ENCODE measurements at regions not wholly inside any gene's neighbourhood (a gene's known extent, or its start where the extent isn't known, plus 50 kb on each side); places are given as distances from the start of the nearest gene placed in this dataset.

DNA sequence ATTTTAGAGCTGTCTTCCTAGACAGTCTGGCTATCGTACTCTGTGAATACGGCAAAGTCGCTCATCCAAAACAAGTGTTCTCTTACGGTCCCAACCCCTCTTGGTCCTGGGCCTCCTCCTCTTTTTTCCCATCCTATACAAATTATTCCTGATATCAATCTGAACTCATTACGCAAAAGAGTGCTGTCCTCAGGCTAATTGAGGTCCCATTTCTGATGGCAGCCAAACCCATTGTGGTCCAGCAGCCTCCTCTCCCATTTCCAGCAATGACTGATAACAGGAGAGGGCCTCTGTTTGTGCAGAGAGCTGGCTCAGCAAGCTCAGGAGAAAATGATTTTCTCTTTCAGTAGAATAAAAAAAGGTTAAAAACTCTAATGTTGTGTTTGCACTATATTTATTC is 203.4 kb upstream of the GHITM start:
- TF ChIP-seq, protein P1, sequence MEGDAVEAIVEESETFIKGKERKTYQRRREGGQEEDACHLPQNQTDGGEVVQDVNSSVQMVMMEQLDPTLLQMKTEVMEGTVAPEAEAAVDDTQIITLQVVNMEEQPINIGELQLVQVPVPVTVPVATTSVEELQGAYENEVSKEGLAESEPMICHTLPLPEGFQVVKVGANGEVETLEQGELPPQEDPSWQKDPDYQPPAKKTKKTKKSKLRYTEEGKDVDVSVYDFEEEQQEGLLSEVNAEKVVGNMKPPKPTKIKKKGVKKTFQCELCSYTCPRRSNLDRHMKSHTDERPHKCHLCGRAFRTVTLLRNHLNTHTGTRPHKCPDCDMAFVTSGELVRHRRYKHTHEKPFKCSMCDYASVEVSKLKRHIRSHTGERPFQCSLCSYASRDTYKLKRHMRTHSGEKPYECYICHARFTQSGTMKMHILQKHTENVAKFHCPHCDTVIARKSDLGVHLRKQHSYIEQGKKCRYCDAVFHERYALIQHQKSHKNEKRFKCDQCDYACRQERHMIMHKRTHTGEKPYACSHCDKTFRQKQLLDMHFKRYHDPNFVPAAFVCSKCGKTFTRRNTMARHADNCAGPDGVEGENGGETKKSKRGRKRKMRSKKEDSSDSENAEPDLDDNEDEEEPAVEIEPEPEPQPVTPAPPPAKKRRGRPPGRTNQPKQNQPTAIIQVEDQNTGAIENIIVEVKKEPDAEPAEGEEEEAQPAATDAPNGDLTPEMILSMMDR (IDR thresholded peaks at IDR 0.05): no peak
- Histone ChIP-seq H3K36me3 (replicated peaks in 1 of 2; ENCODE audit: control insufficient read depth in 1 of 2, insufficient read depth in 2 of 2, low read length in 2 of 2) (no peaks in the 10 kb centered on the region), H4K20me1 (ENCODE audit: insufficient read depth, low read length) (no peaks in the 10 kb centered on the region), H3K4me3 (replicated peaks in 1 of 3; ENCODE audit: low read depth in 2 of 3, low read length in 3 of 3) (no peak overlapping the region), H3K27me3 (ENCODE audit: control insufficient read depth in 2 of 2, insufficient read depth in 2 of 2, low read length in 2 of 2) (no peaks in the 10 kb centered on the region), H3K27ac (ENCODE audit: low read depth in 1 of 2, low read length in 2 of 2) (no peak overlapping the region), H3K4me2 (replicated peaks; ENCODE audit: extremely low read depth, low read length, poor library complexity, severe bottlenecking) (no peak overlapping the region), H2AFZ (ENCODE audit: insufficient read depth, low read depth, low read length, poor library complexity, severe bottlenecking) (no peak overlapping the region), H3K4me1 (ENCODE audit: control insufficient read depth in 1 of 2, insufficient read depth in 2 of 2, low read length in 2 of 2) (no peaks in the 10 kb centered on the region), H3K9ac (ENCODE audit: insufficient read depth, low read length, poor library complexity, severe bottlenecking) (no peak overlapping the region), H3K79me2 (ENCODE audit: insufficient read depth, low read length) (no peaks in the 10 kb centered on the region), H3K9me3 (replicated peaks in 1 of 2; ENCODE audit: control insufficient read depth in 1 of 2, insufficient read depth in 1 of 2, low read length in 2 of 2) (no peaks in the 10 kb centered on the region)
- Mint-ChIP-seq H3K9me3 (peaks cover 0 to 4% (median 0%) of the 10 kb centered on the region in 7 donors), H3K4me3 (no peak overlapping the region), H3K4me1 (no peaks in the 10 kb centered on the region), H3K27me3 (ENCODE audit: low read depth in 3 of 3) (peaks cover 5 to 9% (median 6%) of the 10 kb centered on the region in 3 donors), H3K27ac (no peak overlapping the region), H3K36me3 (no peaks in the 10 kb centered on the region)
- intact Hi-C loops (cut with micrococcal nuclease): no loop called here
- WGBS (ENCODE audit: insufficient coverage): 80% methylated on average over 1 of the region's 5 CpGs
- DNase-seq: no peak

DNA sequence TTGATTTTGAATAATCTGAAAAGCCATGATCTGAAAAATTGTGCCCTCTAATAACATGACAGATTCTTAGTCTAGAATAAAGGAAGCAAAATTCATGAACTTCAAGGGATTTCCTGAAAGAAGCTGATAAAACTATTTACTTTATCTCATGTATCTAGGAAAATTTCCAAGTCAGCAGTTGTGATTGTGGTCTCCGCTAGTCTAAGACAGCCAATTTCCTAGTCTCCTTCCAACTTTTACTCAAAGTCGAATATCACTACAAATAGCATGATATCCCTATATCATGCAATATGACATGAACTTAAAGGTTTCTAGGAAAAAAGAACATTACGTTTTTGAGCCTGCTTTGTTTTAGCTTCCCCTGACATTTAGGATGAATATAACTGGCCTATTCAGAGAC is 202.1 kb upstream of the GHITM start:
- no peaks in the 10 kb centered on the region for H3K79me2 ChIP-seq (ENCODE audit: insufficient read depth, low read length)
- no peak overlapping the region for H3K4me2 ChIP-seq (replicated peaks; ENCODE audit: extremely low read depth, low read length, poor library complexity, severe bottlenecking)
- H2AFZ ChIP-seq (ENCODE audit: insufficient read depth, low read depth, low read length, poor library complexity, severe bottlenecking): no peak overlapping the region
- H3K27ac ChIP-seq (ENCODE audit: low read depth in 1 of 2, low read length in 2 of 2): no peak overlapping the region
- WGBS (ENCODE audit: insufficient coverage): 63% methylated on average over 1 of the region's 3 CpGs
- Mint-ChIP-seq H3K27me3 (ENCODE audit: low read depth in 3 of 3) (peaks cover 5 to 9% (median 6%) of the 10 kb centered on the region in 3 donors), H3K27ac (no peak overlapping the region), H3K36me3 (no peaks in the 10 kb centered on the region), H3K4me3 (no peak overlapping the region), H3K4me1 (no peaks in the 10 kb centered on the region), H3K9me3 (peaks cover 0 to 4% (median 0%) of the 10 kb centered on the region in 7 donors)
- TF ChIP-seq, protein P1 (IDR thresholded peaks at IDR 0.05): no peak
- intact Hi-C loops (cut with micrococcal nuclease): no loop called here
- no peak overlapping the region for H3K4me3 ChIP-seq (replicated peaks in 1 of 3; ENCODE audit: low read depth in 2 of 3, low read length in 3 of 3)
- H3K36me3 ChIP-seq (replicated peaks in 1 of 2; ENCODE audit: control insufficient read depth in 1 of 2, insufficient read depth in 2 of 2, low read length in 2 of 2): no peaks in the 10 kb centered on the region
- no peaks in the 10 kb centered on the region for H3K4me1 ChIP-seq (ENCODE audit: control insufficient read depth in 1 of 2, insufficient read depth in 2 of 2, low read length in 2 of 2)
- no peak overlapping the region for H3K9ac ChIP-seq (ENCODE audit: insufficient read depth, low read length, poor library complexity, severe bottlenecking)
- H3K9me3 ChIP-seq (replicated peaks in 1 of 2; ENCODE audit: control insufficient read depth in 1 of 2, insufficient read depth in 1 of 2, low read length in 2 of 2): no peaks in the 10 kb centered on the region
- no peaks in the 10 kb centered on the region for H4K20me1 ChIP-seq (ENCODE audit: insufficient read depth, low read length)
- no peak for DNase-seq
- no peaks in the 10 kb centered on the region for H3K27me3 ChIP-seq (ENCODE audit: control insufficient read depth in 2 of 2, insufficient read depth in 2 of 2, low read length in 2 of 2)

Data from CD14-positive monocyte (primary cell).